ENCODE measurements at regions not wholly inside any gene's neighbourhood (a gene's known extent, or its start where the extent isn't known, plus 50 kb on each side); places are given as distances from the start of the nearest gene placed in this dataset.

- TF ChIP-seq CTCF (conservative IDR thresholded peaks at IDR 0.05; ENCODE audit: low read length) (no peak), EZH2phosphoT487 (IDR thresholded peaks at IDR 0.05; ENCODE audit: borderline replicate concordance) (no peak)
Measured at GRCh38 chr3:27657871-27658270, 64.3 kb downstream of the EOMES start.
